K562 (cell line): ENCODE measurements at regions not wholly inside any gene's neighbourhood (a gene's known extent, or its start where the extent isn't known, plus 50 kb on each side); places are given as distances from the start of the nearest gene placed in this dataset.

Experiments
- ATAC-seq: fragments of 200-7000 bp; cut with Tn5 transposase; 3 replicates; pipeline ENCODE4 v1.9.1; 2020; ENCODE audit warnings: moderate library complexity
- BruUV-seq: library from RNA; stranded (reverse); fragments of 400-500 nt; replicated peaks from 2 replicates; lab custom pipeline; 2021; lab: Mats Ljungman, UMichigan
- CTCF ChIA-PET: fragments of 300-600 bp; formaldehyde crosslinking; extraction: SDS; loops from one replicate; lab custom pipeline; 2021; ENCODE audit warnings: low intra/inter-chr PET ratio; lab: Yijun Ruan, JAX
- POLR2A ChIA-PET: fragments of 300-600, 350-650 bp; sonication (Branson Sonifier 250); formaldehyde crosslinking; extraction: SDS; loops from one replicate; lab custom pipeline; 2021; ENCODE audit warnings: antibody characterized with exemption, inconsistent platforms; lab: Yijun Ruan, JAX
- DNase-seq, 4 experiments: peaks; one replicate each; pipeline versions ENCODE4 v3.0.0 to v3.0.0-alpha.2; 2011 to 2018; ENCODE audit warnings: low spot score in 3 of 4, mixed read lengths in 3 of 4; ENCODE audit errors: extremely low read depth in 1 of 4
- FAIRE-seq: peaks from 2 replicates; lab custom pipeline; 2011; peaks lifted over from hg19 to GRCh38; lab: Jason Lieb, UNC
- H2AFZ ChIP-seq: 2 replicates; pipeline ENCODE4 v1.6.0; 2011; ENCODE audit warnings: low read depth, low read length, control low read depth, inconsistent platforms
- H3K27ac ChIP-seq: fragments of 200-600 bp; 3 replicates; pipeline ENCODE4 v1.8.0; 2011; ENCODE audit warnings: low read depth, mild to moderate bottlenecking, control low read depth, inconsistent platforms, low read length, moderate library complexity, mixed read lengths; ENCODE audit errors: extremely low read depth
- H3K27me3 ChIP-seq, 2 experiments: fragments of 300-600 bp in 1 of 2; 2 replicates in 1 of 2; 3 replicates in 1 of 2; pipeline versions ENCODE4 v1.6.0 to v1.8.0; 2011; ENCODE audit warnings: inconsistent platforms in 2 of 2, low read length in 2 of 2, mild to moderate bottlenecking in 1 of 2, mixed read lengths in 1 of 2, moderate library complexity in 1 of 2; ENCODE audit not compliant: control insufficient read depth in 2 of 2, insufficient read depth in 2 of 2
- H3K36me3 ChIP-seq: fragments of 300-600 bp; 3 replicates; pipeline ENCODE4 v1.8.0; 2011; ENCODE audit warnings: mild to moderate bottlenecking, low read length, inconsistent platforms; ENCODE audit not compliant: control insufficient read depth, insufficient read depth
- H3K4me1 ChIP-seq, 2 experiments: fragments of 200-600 bp in 1 of 2; replicated peaks in 1 of 2; 2 replicates in 1 of 2; 3 replicates in 1 of 2; pipeline versions ENCODE4 v1.5.1 to v1.8.0; 2011; ENCODE audit warnings: inconsistent platforms in 2 of 2, low read length in 2 of 2, mild to moderate bottlenecking in 1 of 2, mixed read lengths in 1 of 2, moderate library complexity in 1 of 2; ENCODE audit not compliant: control insufficient read depth in 2 of 2, insufficient read depth in 2 of 2
- H3K4me2 ChIP-seq: 2 replicates; pipeline ENCODE4 v1.6.1; 2011; ENCODE audit warnings: low read length, control low read depth, inconsistent platforms, mixed read lengths; ENCODE audit not compliant: insufficient read depth
- H3K4me3 ChIP-seq: fragments of 200-600 bp; sonication (generic), shearing (Covaris generic); 2 replicates; pipeline ENCODE4 v1.5.1; 2016; ENCODE audit warnings: control low read depth, inconsistent platforms
- H3K79me2 ChIP-seq: fragments of 200-600 bp; 3 replicates; pipeline ENCODE4 v1.8.0; 2011; ENCODE audit warnings: low read length, inconsistent platforms; ENCODE audit not compliant: control insufficient read depth, insufficient read depth
- H3K9ac ChIP-seq, 2 experiments: 2 replicates each; pipeline versions ENCODE4 v1.6.0 to v1.6.1; 2011; ENCODE audit warnings: low read depth in 2 of 2, low read length in 2 of 2, control low read depth in 1 of 2, inconsistent platforms in 1 of 2, mild to moderate bottlenecking in 1 of 2, mixed read lengths in 1 of 2; ENCODE audit not compliant: insufficient read depth in 1 of 2
- H3K9me1 ChIP-seq: one replicate; pipeline ENCODE4 v1.6.0; 2011; ENCODE audit warnings: inconsistent platforms, mild to moderate bottlenecking, low read length, moderate library complexity; ENCODE audit not compliant: control insufficient read depth, insufficient read depth
- H3K9me3 ChIP-seq: replicated peaks from 2 replicates; pipeline ENCODE4 v1.5.1; 2011; ENCODE audit warnings: low read depth, low read length, inconsistent platforms; ENCODE audit not compliant: control insufficient read depth, insufficient read depth
- H4K20me1 ChIP-seq: replicated peaks from 2 replicates; pipeline ENCODE4 v1.6.1; 2011; ENCODE audit warnings: low read length, inconsistent platforms, mixed read lengths; ENCODE audit not compliant: control insufficient read depth, insufficient read depth
- BACH1 ChIP-seq: fragments of 200-800 bp; sonication (Bioruptor generic); IDR thresholded peaks from 2 replicates; pipeline ENCODE4 v1.6.1; 2016; ENCODE audit warnings: missing genetic modification characterization, missing compliant biosample characterization
- CREB3L1 ChIP-seq: fragments of 450-650 bp; IDR thresholded peaks from 2 replicates; pipeline ENCODE4 v1.6.1; 2014; ENCODE audit warnings: low read depth, mild to moderate bottlenecking, moderate library complexity, borderline replicate concordance
- L3MBTL2 ChIP-seq: fragments of 450-650 bp; IDR thresholded peaks from 2 replicates; pipeline ENCODE4 v1.6.1; 2016; ENCODE audit warnings: mild to moderate bottlenecking, moderate library complexity
- SMARCC2 ChIP-seq: fragments of 450-650 bp; IDR thresholded peaks from 2 replicates; pipeline ENCODE4 v1.6.1; 2017; ENCODE audit warnings: antibody characterized with exemption, moderate library complexity, mild to moderate bottlenecking, low read depth
- ZNF57 ChIP-seq: fragments of 450-650 bp; formaldehyde crosslinking; IDR thresholded peaks from 2 replicates; pipeline ENCODE4 v1.4.0; 2020; ENCODE audit warnings: mild to moderate bottlenecking, moderate library complexity
- ZSCAN29 ChIP-seq: fragments of 450-650 bp; IDR thresholded peaks from 2 replicates; pipeline ENCODE4 v1.6.1; 2017
- WGBS: fragments of 100-300 bp; shearing (Covaris generic); methylation state at CpG from one replicate; pipeline ENCODE4 v1.1.6; 2016; ENCODE audit warnings: low coverage, mixed read lengths; ENCODE audit not compliant: insufficient coverage; ENCODE audit errors: missing lambda C conversion rate; 5-methylcytosine and 5-hydroxymethylcytosine counted together
- in situ Hi-C: fragments of 300-500 bp; cut with MboI; formaldehyde crosslinking; loops from 4 replicates; pipeline ENCODE4 v1.15.0; 2018; ENCODE audit warnings: inconsistent platforms, mixed read lengths
- intact Hi-C: fragments of 100-400 bp; cut with micrococcal nuclease; formaldehyde crosslinking; loops from 2 replicates; pipeline ENCODE4 v1.14.2; 2022
- TF ChIP-seq, protein P1 (sequence below), 2 experiments: fragments of 450-650 bp; conservative IDR thresholded peaks; 2 replicates each; pipeline ENCODE4 v1.6.1; 2017; ENCODE audit warnings: mild to moderate bottlenecking in 2 of 2, moderate library complexity in 2 of 2
- TF ChIP-seq, protein P2 (sequence below), 2 experiments: IDR thresholded peaks in 1 of 2; conservative IDR thresholded peaks in 1 of 2; 2 replicates each; pipeline ENCODE4 v1.6.1; 2016; ENCODE audit warnings: low read depth in 2 of 2, mild to moderate bottlenecking in 1 of 2, missing compliant biosample characterization in 1 of 2, missing genetic modification characterization in 1 of 2, moderate library complexity in 1 of 2

DNA sequence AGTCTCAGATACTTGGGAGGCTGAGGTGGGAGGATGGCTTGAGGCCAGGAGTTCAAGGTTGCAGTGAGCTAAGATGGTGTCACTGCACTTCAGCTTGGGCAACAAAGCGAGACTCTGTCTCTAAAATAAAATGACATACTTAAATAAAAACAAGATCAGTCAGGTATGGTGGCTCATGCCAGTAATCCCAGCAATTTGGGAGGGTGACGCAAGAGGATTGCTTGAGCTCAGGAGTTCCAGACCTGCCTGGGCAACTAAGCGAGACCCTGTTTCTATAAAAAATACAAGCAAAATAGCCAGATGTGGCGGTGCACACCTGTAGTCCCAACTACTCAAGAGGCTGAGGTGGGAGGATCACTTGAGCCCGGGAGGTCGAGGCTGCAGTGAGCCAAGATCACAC is 149.6 kb downstream of the ZFP64 start:
- Histone ChIP-seq H3K79me2 (no peaks in the 10 kb centered on the region), H3K9ac (no peak overlapping the region), H3K27me3 (peaks cover 3 to 5% of the 10 kb centered on the region in 2 experiments; a peak in 3 of 5 replicates), H3K4me2 (no peak overlapping the region), H3K4me1 (no peaks in the 10 kb centered on the region), H3K4me3 (no peak overlapping the region), H4K20me1 (no peaks in the 10 kb centered on the region), H3K9me1 (no peaks in the 10 kb centered on the region), H3K27ac (no peak overlapping the region), H2AFZ (no peak overlapping the region), H3K36me3 (no peaks in the 10 kb centered on the region), H3K9me3 (no peaks in the 10 kb centered on the region)
- DNase-seq (no peak), FAIRE-seq (no peak), ATAC-seq (no peak)
- no TSS peak for BruUV-seq
- in situ Hi-C loops (no loop called here), intact Hi-C loops (no loop called here)
- TF ChIP-seq BACH1 (tag) (no peak), SMARCC2 (no peak), CREB3L1 (no peak), ZNF57 (CRISPR knock-in tag) (no peak), L3MBTL2 (no peak), ZSCAN29 (no peak)
- TF ChIP-seq, protein P1, sequence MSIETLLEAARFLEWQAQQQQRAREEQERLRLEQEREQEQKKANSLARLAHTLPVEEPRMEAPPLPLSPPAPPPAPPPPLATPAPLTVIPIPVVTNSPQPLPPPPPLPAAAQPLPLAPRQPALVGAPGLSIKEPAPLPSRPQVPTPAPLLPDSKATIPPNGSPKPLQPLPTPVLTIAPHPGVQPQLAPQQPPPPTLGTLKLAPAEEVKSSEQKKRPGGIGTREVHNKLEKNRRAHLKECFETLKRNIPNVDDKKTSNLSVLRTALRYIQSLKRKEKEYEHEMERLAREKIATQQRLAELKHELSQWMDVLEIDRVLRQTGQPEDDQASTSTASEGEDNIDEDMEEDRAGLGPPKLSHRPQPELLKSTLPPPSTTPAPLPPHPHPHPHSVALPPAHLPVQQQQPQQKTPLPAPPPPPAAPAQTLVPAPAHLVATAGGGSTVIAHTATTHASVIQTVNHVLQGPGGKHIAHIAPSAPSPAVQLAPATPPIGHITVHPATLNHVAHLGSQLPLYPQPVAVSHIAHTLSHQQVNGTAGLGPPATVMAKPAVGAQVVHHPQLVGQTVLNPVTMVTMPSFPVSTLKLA (conservative IDR thresholded peaks at IDR 0.05): no peak
- TF ChIP-seq, protein P2, sequence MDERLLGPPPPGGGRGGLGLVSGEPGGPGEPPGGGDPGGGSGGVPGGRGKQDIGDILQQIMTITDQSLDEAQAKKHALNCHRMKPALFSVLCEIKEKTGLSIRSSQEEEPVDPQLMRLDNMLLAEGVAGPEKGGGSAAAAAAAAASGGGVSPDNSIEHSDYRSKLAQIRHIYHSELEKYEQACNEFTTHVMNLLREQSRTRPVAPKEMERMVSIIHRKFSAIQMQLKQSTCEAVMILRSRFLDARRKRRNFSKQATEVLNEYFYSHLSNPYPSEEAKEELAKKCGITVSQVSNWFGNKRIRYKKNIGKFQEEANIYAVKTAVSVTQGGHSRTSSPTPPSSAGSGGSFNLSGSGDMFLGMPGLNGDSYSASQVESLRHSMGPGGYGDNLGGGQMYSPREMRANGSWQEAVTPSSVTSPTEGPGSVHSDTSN (CRISPR knock-in tag; IDR thresholded peaks at IDR 0.05; ENCODE audit: low read depth): no peak
- TF ChIP-seq, protein P2 (tag; conservative IDR thresholded peaks at IDR 0.05; ENCODE audit: low read depth): no peak
- 6% methylated on average over 6 of the region's 6 CpGs for WGBS
- ChIA-PET CTCF (no interaction called here), POLR2A (interaction anchor here (0.7 kb wide), 1 partner anchor 17 kb away, joined by 3 read pairs; no protein-coding TSS in a partner anchor)
